ENCODE measurements at regions not wholly inside any gene's neighbourhood (a gene's known extent, or its start where the extent isn't known, plus 50 kb on each side); places are given as distances from the start of the nearest gene placed in this dataset.
"Not testable (repeated sequence)": the region's sequence is repeated elsewhere in the genome, so short reads cannot be mapped to it uniquely, and the experiment has no call there.

DNA sequence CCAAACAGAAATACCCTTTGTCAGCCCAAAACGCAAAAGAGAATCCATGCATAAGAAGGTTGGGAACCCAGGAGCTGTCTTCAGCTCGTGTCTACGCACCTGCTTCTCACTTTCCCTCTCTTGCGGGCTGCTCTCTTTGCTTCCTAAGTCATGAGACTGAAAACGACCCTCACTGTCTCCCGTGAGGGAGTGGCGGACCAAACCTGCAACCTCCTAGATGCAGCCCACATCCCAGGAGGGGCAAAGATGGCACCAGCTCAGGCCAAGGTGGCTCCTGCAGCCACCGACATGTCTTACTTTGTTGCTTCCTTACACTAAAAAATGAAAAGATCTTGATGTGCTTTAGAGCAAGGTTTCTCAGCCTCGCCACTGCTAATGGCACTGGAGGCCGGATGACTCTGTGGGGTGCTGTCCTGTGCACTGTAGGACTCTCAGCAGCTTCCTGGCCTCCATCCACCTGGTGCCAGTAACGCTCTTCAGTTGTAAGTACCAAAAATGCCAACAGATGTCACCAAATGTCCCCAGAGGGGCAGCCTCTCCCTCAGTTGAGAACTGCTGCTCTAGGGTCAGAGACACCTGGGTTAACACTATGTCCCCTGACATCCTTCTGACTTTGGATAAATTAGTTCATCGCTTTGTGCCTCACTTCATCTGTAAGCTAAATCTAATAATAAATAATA lies 179.8 kb upstream of the PFKP start:
- no peak for DNase-seq

DNA sequence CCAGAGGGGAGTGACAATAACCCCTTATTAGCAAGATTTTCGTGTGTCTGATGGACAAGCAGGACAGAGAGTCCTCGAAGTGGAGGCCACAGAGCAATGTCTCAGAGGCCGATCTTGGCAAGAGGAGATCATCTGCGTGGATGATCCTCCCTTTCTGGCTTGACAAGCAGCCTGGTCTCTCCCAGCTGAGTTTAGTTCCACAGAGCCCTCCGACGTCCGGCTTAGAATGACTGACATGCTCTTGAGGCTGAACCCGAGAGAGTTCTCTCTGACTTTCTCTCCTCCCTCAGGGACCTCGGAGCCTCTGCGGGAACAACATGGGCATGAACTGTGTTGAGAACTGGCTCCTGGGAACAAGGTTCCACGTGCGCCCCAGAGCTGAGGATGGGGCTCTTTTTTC lies 180.7 kb upstream of the PFKP start:
- no peak for DNase-seq

DNA sequence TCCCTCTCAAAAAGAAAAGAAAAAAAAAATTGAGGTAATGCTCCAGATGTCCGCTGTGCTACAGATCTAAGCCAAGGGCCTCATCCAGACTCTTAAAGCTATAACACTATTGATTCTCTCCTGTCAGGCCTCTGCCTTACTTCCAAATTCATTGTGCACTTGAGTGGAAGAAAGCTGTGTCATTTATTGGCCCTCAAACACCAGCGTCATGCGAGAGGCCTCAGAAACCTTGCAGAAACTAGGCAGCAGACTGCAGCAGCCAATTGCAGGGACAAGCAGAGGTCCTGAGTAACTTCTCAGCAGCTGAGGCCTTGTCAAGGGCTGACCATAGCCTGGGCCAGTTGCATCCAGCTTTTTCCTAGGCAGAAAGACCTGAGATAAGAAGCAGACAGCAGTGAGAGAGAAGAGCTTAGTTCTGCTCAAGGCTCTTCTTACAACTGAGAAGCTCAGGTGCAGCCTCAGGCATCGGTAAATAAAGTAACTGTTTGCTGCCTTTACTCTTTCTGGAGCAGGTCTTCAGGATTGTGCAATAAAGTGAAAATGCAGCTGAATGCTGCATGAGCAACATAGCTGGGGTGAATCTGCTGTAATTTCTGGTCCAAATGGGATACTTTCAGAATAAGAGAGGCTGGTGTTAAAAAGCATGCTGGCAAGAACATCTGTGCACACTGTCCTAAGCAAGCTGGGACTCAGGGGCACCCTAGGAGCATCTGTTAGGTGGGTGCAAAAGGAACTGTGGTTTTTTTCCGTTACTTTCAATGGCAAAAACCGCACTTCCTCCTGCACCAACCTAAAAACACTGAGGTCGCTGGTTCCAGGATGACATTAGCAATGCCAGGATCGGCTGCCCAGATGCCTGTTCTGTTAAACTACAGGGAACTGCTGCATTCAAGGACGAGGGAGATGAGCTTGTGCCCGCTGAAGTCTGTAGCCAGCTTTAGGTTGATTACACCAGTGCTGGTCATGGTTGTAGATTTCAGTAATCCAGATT lies 181.8 kb upstream of the PFKP start:
- DNase-seq, result no peak

DNA sequence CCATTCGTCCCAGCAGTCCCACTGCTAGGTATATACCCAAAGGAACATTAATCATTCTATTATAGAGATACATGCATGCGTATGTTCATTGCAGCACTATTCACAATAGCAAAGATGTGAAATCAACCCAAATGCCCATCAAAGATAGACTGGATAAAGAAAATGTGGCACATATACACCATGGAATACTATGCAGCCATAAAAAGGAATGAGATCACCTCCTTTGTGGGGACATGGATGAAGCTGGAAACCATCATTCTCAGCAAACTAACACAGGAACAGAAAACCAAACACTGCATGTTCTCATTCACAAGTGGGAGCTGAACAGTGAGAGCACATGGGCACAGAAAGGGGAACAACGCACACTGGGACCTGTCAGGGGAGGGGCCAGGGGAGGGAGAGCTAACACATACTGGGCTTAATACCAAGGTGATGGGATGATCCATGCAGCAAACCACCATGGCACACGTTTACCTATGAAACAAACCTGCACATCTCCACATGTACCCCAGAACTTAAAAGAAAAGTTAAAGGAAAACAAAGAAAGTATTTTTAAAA lies 183.3 kb upstream of the PFKP start:
- DNase-seq, result not testable (repeated sequence)

DNA sequence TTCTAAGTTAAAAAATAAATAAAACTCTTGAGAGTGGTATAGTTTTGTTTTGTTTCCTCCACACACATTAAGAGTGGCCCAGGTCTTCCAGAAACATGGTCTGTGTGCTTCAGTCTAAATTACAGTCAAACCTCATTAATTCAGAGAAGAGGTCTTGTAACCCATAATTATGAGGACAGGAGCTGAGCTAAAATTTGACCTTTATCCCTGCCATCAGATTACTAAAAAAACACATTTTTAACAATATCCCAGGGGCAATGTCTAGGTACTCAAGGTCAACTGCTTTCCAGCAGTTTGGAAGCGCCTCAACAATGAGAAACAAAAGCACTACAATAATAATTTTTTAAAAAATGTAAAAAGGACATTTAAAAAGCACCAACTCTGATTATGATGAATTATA lies 184.1 kb upstream of the PFKP start:
- no peak for DNase-seq

DNA sequence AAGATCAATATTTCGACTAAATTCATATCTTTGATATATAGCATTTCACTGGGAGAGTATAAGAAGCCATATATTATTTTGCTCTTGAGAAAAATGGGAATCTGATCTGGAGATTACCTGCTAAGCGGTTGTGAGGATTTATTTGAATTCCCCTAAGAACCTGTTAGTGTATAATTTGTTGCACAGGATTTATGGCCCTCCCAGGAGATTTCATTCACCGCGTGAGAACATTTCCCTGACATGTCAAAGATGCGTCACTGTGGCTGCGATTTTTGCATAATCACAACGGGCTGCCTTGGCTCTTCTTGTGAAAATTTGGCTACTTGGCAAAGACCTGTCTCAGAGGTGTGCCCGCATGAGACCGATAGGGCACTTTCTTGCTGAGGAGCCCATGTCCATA lies 184.7 kb upstream of the PFKP start:
- no peak for DNase-seq

DNA sequence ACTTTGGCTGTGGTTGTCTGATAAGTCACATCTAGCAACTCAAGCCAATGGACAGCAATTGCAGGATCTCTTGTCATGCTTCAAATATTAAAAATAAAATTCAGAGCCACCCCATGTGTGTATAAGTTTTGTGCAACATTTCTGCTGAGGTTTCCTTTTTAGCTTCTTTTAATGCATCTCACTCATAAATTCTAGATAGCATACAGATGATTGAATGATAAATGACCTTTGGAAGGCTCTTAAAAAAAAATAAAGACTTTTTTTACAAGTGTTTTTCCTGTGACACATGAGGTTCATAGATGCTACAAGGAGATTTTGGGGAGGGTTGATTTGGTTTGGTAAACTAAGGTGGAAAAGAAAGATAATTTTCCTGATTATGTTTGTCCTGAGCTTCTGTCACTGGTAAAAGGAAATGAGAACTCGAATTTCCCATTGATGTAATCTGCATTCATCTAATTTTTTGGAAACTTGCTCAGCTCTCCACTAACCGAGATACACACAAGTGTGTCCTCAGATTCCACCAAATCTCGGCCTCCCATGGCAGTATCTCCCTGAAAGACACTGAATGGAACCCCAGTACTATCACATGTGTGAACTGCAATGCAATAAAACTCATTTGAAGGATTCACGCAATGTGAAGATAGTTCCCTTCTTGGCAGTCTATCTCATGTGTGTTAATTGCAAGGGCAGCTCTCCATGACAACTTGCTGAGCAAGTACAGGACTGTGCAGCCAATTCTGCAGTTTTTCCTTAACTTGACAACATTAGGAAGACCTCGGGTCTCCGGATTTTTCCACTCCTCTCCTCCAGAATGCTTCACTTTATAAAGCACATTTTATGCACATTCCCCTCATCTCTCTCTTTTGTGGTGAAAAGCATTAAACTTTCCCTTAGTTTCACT lies 185.4 kb upstream of the PFKP start:
- no peak for DNase-seq

DNA sequence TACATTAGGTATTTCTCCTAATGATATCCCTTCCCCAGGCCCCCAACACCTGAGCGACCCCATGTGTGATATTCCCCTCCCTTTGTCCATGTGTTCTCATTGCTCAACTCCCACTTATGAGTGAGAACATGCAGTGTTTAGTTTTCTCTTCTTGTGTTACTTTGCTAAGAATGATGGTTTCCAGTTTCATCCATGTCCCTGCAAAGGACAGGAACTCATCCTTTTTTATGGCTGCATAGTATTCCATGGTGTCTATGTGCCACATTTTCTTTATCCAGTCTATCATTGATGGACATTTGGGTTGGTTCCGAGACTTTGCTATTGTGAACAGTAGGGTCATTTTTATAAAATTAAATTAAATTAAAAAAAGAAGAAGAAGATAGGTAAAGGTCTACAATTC lies 187.3 kb upstream of the PFKP start:
- DNase-seq, result not testable (repeated sequence)

DNA sequence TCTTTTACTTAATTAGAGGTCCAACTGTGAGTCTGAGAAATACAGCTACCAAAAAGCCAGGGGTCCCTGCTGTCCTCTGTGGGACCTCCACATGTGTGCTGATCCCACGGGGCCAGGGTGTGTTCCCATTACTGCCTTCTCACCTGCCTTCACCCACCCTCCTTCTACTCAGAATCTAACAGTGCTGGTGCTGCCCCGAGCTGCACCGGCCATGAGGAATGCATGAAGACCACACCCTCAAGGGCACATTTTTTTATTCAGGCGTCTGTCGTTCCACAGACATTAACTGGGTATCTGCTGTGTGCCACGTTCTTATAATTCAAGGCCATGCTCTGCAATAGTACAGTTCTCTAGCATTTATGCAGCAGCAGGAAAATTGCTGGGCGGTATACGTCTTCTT lies 188.5 kb upstream of the PFKP start:
- DNase-seq, result no peak

DNA sequence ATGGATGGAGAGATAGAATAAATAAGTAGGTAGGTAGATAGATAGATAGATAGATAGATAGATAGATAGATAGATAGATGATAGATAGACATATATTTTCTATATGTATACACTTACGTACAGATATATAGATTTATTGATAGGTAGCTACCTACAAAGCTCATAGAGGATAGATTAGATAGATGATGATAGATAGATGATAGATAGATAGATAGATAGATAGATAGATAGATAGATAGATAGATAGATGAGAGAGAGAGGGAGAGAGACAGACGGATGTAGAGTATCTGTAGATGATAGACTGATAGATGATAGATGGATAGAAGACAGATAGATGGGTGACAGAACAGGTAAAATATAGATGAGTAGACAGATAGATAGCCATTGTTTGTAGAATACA lies 191.3 kb upstream of the PFKP start:
- DNase-seq, result no peak

DNA sequence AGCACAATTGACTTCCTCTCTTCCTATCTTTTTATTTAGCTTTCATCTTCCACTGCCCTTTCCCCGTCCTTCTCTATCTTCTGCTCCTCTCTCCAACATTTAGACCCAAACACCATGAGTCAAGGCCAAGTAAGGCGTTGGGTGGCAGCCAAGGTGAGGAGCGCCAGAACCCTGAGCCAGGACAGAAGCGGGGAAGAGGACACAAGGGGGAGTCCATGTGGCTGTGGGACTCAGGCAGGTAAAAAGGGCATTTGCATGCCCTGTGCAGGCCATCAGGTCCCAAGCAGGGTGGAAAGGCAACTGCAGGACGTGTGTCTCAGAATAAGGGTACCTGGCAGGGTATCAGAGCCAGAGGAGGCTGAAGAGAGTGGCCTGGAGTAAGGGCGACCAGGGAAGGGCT lies 192.4 kb upstream of the PFKP start:
- DNase-seq, result no peak

DNA sequence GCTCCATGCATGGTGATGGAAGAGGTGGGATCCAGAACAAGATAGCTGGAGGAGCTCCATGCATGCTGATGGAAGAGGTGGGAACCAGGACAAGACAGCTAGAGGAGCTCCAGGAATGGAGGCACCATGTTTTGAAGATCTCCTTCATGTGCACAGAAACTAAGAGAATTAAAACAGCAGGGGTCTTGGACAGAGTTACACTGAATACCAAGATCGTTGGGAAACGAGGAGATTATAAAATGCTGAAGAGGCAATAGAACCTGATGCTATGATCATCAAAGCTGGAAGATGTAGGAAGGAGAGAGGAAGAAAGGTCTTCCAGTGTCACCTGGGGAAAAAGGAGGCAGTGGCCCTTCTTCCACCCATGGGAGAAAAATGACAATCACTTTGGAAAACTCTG lies 193.6 kb upstream of the PFKP start:
- no peak for DNase-seq

DNA sequence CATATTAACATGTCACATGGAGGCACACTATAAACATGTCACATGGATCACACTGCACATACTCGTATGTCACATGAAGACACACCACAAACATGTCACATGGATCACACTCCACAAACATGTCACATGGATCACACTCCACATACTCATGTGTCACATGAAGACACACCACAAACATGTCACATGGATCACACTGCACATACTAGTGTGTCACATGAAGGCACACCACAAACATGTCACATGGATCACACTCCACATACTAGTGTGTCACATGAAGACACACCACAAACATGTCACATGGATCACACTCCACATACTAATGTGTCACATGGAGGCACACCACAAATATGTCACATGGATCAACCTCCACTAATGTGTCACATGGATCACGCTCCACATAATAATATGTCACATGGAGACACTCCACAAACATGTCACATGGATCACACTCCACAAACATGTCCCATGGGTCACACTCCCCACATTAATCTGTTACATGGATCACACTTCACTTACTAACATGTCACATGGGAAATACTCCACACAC lies 195.6 kb upstream of the PFKP start:
- no peak for DNase-seq

DNA sequence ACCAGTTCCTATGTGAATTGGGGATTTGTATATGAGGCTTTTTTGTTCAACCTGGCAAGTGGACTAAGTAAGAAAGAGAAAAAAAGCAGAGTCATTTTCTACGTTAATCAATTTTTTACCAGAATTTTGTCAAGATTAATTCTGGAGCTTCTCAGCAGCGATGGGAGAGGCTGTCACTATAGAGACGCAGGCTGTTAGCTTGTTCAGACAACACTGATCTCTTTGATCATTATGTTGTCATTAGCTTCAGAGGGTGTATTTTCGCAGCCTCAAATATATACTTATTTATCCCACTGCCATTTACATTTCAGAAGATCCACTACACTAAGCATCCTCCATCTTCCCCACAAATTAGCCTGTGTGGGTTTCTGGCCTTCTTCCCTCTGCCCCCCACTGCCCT lies 196.7 kb upstream of the PFKP start:
- no peak for DNase-seq

DNA sequence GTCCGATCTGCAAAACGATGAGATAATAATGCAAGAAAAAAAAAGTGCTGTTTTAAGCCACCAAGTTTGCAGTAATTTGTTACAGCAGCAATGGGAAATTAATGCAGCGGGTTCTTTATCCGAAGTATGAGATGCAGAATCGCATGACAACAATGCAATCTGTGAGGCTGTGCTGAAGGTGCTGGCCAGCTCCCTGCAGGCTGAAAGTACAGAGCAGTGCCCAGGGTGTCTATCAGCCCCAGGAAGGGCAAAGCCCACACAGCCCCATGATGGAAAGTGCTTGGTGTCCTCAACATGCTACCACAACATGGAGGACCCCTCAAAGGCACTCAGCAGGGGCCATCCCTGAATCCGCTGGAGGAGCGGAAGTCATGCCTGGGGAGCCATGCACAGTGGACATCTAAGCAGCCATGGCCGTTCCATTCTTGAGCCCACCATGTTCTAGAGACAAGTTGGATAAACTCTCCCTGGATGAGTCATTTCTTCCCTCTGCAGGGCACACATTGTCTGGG lies 199.5 kb upstream of the PFKP start:
- DNase-seq, result no peak

DNA sequence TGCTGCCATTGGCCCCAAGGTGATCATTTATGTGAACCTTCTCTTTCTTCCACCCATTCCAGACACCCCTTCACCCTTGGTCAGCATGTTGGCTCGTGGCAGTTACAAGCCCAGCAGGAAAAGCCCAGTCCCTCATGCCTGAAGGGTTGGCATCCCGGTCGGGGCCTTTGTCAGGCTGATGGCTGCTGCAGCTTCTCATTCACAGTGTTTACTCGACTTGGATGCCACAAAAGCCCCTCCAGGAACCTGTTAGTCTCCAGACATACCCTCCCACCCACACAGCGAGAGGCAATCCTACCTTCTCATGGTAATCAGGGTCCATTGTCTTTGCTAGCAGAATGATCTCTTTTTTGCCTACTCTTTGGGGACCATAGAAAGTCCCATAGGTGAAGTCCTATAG lies 200.8 kb upstream of the PFKP start:
- DNase-seq, result no peak

DNA sequence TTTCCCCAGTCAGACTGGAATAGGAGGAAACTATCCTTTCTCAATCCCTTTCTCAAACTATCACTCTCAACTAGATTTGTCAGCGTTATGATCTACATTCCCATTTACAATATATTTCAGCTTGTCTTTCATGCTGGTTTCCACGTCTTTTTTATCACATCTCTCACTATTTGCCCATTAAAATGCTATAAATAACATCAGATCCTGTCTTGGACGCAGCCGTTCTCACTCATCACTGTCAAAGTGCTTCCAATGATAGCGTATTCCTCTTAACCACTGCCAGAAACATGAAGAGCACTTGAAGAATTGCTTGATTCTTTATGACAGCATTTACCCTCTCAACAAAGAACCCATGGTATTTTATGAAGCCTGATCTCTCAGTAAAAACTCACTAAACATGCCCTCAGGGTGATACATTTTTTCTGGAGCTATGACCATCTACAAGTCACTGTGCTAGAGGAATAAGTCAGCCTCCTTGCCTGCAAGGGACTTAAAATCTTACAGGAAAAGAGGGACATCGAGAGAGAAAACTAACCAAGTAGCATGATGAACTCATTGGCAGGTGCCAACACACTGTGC lies 205.6 kb upstream of the PFKP start:
- DNase-seq, result no peak

DNA sequence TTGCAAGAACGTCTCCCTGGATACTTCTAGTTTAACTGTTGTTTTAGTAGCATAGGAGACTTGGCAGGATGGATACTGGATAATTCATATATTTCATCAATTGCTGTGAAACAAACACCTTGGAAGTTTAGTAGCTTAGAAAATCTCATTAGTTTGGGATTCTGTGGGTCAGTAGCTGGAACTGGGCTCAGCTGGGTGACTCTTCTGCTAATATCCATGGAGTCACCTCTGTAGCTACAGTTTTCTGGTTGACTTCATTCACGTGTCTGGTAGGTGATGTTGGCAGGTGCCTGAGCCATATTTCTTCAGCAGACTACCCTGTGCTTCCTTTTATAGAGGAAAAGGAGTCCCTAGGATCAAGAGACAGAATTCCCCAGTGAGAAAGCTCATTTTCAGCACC lies 208.9 kb upstream of the PFKP start:
- no peak for DNase-seq

DNA sequence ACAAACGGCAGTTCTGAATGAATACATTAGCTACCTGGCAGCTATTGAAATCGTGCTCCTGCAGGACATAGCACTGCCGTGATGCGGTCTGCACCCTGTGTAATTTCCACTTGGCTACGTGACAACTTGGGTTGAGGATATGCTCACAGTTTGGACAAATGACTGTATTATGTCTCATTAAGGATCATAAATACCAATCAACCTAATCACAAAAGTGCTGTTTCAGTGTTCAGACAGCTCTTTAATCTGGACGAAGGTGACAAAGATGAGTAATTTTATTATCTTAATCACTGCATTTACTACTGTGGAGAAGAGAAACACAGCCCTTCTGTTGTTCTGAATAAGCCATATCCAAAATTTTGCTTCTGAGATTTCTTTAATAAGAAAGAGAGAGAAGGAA lies 210.8 kb upstream of the PFKP start:
- peak; percentile 3 for DNase-seq

DNA sequence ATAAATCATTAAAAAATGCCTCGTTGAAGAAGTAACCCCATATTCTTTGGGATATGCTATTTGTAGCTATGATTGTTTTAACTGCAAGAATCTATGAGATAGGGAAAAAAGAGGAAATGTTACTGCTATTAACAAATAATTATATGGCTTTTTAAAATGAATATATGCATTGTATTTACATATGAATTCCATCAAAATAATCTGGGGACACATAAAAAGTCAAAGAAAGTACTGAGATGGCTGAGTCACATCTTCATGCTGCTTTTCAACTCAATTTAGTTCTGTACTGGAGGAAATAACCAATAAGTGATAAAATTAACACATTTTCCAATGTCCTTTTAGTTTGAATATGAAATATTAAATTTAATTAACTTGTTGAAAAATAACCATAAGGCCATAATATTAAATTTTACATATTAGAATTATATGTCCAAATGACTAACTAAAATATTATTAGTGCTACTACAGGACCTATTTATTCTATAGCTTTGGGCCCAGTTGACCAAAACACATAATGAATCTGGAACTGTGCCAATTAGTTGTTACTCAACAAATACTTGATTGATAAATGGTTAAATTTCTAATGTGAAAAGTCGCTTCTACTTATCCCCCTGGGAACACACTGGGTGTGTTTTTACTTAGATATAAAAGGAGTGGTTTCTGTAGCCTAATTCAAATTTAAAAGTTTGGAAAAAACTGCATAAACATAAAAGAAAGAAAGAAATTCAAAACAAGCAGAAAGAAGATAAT lies 214.6 kb upstream of the PFKP start:
- peak; percentile 3 for DNase-seq

DNA sequence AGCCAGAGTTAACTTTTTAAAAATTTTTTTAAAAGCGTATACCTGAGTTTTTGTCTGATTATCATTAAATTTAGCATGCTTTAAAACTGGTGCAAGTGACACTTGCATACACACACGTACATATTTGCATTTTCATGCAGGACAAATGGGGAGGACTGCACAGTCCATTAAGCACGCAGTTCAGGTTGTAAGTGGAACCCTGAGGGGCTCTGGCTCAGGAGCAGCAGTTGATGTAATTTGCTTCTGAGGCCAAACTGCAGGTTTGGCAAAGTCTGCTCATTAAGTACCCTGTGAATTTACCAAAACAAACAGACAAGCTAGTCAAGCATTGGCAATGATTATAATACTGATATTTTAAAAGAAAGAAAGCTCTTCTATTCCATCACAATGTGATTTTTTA lies 215.8 kb upstream of the PFKP start:
- peak; percentile 69 for DNase-seq

Measured in NCI-H748 treated with DMSO at 0.1 percent for 48 hours (cell line).